Activated CD8-positive, alpha-beta memory T cell treated with anti-CD3 and anti-CD28 coated beads, Interleukin-2, amount 50 U/mL, for 24 hours (primary cell): ENCODE measurements at regions not wholly inside any gene's neighbourhood (a gene's known extent, or its start where the extent isn't known, plus 50 kb on each side); places are given as distances from the start of the nearest gene placed in this dataset.

Experiments
- DNase-seq: peaks from one replicate; pipeline ENCODE4 v3.0.0-alpha.2; 2020; ENCODE audit errors: extremely low read depth

DNA sequence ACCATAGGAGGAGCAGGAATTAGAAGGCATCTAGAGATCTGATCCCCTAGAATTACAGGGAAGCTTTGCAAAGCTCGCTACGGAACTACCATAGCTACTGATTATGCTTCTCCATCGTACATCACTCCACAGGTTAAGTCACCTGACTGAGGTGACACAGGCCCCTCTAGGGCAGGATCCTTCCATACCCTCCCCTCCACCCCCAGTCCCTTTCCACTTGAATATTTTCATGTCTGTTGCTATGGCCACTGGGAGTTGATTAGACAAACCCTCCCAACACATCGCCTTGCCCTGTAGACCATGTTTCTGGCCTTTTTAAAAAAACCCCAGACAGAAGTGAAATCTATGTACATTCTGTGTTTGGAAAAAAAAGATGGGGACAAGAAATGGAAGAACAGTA is 287.1 kb downstream of the SOX9 start:
- DNase-seq: no peak

DNA sequence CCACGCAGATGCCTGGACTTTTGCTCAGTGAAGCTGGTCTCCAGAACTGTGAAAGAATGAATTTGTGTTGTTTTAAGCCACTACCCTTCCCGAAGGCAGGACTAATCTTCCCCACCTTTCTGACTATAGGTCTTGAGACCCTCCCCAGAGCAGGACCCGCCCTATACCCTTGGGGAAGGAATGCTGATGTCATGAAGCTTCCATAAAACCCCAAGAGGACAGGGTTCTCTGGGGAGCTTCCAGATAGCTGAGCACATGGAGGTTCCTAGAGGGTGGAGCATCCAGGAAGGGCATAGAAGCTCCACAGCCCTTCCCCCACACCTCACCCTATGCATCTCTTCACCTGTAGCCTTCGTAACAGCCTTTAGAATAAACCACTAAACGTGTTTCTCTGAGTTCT is 287.8 kb downstream of the SOX9 start:
- no peak for DNase-seq

DNA sequence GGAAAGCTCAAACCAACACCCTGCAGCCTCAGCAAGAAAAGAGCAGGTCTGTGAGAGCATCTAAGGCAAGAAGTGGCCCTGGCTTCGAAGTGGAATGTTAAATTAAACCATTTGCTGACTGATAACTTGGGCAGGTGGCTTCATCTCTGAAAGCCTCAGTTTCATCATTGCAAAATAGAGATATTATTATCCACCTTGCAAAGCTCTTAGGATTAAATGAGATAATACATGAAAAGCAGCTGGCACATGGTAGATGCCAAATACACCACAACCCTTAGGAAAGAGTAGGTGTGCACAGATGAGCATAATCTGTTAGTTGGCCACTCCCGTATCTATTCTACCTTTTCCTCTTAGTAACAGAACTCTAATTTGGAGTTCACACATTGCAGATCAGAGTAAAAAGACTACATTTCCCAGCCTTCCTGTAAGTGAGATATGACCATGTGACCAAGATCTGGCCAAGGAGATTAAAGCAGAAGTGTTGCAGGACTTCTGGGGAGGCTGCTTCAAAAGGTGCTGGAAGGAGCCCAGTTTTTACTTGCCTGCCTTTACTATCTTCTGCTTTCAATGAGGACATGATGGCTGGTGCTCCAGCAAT is 288.7 kb downstream of the SOX9 start:
- DNase-seq: no peak

DNA sequence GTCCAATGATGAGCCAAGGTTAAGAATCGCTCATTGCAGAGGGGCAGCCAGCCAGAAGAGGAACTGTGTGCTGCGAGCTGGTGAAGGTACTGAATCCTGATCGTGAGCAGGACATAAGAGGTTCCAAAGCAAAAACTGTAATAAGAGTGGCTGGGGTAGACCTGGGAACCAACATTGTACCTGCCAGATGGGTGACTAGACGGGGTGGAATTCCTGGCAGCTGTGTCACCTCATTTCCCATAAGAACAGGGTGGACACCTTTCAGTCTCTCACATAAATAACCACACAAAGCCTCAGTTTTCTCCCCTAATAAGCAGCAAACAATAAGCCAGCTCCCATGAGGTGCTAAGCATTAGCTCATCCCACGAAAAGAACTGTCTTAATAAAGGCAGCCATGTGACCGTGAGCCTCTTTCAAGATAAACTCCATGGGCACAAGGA is 290.3 kb downstream of the SOX9 start:
- DNase-seq: no peak

DNA sequence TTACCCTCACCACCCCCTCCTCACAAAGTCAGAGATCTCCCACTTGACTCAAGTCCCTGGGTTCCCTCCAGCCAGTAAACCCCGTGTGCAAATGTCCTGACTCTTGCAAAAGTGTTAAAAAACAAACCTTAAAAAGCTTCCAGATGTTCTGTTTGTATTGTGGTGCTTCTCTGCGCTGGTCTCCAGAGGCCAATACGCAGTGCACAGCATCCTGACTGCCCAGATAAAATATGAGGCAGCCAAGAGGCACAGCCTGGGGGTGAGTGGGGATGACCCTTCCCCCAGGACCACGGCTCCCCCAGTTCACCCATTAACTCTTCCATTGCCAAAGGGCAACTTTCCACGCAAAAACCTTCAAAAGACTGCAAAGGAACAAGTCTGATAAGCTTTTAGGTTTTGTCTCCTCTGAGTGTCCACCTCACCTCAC is 291.8 kb downstream of the SOX9 start:
- DNase-seq: no peak

DNA sequence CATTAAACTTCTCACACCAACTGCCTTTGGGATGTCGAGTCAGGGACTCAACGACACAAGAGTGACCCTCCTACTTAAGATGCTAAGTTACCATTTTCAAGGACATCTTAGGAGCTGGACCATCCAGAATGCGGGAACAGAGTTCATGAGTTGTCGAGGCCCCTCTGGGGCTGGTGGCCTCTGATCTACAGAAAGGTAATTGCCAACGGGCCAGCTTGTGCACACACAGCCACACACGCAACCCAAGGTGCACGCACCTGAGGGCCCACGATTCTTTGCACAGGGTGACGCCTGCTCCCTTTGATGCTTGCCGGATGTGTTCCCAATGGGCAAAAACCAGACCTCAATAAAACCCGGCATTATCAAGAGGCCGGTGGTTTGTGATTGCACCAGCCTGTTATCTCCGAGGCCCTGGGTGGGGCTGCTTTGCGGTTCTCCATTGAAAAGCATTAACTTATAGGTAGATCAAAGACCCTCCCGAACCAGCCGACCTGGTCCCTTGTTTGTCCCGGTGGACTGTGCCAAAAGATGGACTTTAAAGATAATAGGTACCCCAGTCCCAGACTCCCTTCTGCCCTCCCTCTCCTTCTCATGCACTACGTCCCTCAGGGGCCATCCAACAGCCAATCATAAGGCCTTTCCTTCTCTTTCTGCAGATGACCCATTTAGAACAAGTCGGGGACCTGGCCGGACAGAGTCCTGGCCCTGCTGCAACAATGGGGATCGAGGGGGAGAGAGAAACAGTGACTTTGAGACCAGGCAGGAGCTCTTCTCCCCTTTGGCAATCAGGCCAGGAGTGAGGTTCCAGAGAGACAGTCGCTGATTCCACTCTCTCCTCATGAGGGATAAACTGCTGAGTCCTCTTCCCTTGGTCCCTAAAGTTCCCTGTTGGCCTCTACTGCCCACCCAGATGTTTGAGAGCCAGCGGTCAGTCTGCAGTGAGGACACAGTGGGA is 292.5 kb downstream of the SOX9 start:
- no peak for DNase-seq

DNA sequence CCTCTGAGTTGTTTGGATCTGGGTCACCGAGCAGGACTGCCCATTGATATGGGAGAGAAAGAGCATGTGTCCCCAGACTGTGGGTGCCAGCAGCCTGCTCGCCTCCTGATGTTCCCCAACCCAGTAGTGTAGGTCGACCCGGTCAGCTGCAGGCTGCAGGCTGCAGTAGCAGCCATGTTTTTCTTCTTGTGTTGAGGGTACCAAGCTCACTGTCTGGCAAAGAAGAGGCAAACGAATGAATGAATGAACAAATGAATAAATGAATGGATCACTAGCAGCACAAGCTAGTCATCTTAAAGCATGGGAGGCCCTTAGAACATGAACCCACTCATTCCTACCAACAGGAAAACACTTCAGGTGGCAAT is 293.2 kb downstream of the SOX9 start:
- DNase-seq: no peak

DNA sequence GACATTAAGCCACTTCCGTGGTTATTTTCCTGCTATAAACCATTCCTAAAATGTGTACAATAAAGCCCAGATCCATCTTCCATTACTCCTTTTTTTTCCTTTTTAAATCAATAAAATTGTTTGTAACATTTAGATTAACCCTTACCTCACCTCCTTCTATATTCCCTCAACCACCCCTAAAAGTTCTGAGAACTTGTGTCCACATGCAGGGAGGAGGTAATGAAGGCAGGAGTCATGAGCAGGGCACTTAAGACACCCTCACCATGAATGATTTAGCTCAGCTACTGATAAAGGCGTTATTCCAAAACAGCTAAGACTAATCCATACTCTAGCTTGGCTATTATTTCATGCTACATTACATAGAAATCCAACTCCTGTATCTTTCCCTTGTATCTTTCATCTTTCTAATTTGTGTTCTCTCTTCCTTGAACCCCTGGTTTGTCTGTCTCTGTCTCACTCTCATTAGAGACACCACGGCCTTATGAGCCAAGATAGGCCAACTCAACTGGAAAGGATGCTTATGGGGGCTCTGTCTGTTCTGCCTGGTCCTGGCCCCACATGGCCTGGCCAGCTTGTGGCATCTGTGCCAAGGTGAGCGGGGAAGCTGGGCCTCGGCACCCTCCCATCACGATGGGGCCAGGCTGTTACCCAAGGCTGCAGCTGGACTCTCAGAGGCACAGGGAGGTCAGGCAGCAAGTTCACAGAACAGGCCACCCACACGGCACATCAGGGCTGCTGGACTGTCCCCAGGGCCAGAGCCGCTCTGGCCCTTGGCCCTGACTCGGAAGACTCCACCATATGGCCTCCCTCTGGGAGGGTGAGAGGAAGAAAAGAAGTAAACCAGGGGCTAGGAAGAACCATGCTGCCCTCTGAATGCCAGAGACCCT is 294.4 kb downstream of the SOX9 start:
- no peak for DNase-seq

DNA sequence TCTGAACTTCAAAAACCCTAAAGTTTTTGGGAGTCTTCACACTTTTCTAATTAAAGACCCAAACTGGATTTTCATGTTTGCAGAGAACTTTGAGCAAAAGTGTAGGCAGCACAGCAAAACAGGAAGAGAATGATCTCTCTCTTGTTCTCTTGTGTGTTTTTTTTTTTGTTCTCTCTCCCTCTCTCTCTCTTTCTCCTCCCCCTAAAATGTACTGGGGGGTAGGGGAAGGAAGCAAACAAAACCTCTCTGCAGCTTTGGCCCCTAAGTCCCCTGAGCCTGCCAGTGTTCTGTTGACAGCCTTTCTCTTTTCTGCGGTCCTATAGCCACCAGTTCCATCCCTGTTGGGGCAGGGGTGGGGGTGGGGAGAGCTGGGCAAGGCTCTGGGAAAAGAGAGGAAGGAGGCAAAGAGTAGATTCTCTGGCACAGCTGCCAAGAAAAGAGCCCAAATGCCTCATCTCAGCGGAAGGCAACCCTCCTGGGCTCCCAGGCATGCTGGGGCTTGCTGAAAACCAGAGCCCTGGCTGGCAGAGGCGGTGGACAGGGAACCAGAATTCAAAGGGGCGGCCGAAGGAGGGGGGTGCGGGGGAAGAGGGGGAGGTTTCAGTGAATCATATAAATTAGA is 295.3 kb downstream of the SOX9 start:
- DNase-seq: no peak

DNA sequence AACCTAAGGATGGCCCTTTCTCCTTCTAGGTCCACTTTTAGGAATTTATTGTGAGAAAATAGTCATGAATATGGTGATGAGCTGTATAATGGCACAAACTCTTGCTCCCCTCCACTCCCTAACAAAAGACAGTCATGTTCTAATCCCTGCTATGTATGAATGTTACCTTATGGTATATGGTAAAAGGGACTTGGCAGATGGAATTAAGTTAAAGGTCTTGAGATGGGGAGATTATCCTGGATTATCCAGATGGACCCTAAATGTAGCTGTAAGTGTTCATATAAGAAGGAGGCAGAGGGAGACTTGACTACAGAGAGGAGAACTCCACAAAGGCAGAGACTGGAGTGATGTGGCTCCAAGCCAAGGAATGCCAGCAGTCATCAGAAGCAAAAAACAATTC is 296.1 kb downstream of the SOX9 start:
- no peak for DNase-seq

DNA sequence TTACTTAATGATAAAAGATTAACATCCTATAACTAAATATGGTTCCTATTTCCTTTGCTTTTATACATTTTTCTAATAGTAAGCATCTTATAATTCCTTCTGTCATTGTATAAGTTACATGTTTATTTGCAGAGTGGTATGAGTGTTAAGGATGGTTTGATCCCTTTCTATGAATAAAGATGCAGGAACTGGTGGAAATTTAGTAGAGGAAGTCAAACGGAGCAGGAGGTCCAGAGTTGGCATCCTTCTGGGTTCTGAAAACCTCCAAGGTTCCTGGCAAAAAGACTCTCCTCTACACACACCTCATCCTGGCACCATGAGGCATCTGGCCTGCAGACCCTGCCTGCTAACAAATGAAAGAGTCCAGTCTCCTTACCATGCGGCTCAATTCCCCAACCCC is 296.8 kb downstream of the SOX9 start:
- DNase-seq: no peak

DNA sequence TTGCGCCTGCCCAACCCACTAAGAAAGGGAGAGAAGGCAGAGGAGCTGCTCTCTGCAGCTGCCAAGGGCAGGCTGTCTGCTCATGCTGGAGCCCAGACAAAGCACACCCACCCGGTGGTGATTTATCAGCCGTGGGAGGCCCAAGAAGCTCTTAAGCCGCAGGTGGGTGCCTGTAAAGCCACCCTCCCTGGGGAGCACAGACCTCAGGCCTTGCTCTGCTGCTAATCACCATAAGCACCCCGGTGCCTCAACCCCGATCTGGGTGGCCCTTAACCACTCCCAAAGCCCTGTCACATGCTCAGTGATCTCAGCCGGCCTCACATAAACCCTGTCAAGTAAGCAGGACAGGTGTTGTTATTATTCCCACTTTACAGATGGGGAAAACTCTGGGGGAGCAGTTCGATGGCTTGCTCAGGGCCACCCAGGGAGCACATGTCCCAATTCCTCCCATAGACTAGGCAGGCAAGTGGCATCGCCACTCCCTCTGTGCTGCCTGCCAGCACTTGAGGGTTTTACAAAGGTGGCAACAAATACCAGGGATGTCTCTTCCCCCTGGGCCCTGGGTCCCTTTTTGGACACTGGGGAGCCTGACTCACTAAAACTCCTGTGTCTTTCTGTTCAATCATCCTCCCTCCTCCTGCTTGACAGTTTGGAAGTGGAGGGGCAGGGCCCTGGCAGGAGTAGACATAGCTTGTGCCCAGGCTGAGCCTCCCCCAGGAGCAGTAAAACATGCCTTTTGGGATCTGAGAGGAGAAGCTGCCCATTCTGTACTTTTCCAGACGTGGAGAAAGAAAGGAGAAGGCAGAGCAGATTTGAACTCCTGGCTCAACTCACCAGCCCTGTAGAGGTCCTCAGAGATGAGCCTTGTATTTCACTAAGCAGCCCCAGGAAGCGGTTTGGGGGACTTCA is 299.3 kb downstream of the SOX9 start:
- DNase-seq: no peak

DNA sequence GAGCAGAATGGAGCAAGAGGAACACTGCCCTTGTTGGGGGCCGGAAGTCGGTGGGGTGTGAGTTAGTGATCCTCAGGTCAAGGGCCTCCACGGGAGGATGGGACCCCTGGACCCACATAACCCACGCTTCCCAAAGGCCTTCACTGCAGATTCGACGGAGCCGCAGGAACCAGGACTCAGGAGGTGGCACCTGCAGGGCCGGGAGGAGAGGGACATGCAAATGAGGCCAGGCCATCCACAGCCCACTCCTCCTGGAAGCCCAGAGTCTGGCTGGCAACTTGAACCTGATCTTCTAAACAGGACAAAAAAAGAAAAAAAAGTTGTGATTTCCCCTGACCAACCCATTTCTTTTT is 299.9 kb downstream of the SOX9 start:
- no peak for DNase-seq

DNA sequence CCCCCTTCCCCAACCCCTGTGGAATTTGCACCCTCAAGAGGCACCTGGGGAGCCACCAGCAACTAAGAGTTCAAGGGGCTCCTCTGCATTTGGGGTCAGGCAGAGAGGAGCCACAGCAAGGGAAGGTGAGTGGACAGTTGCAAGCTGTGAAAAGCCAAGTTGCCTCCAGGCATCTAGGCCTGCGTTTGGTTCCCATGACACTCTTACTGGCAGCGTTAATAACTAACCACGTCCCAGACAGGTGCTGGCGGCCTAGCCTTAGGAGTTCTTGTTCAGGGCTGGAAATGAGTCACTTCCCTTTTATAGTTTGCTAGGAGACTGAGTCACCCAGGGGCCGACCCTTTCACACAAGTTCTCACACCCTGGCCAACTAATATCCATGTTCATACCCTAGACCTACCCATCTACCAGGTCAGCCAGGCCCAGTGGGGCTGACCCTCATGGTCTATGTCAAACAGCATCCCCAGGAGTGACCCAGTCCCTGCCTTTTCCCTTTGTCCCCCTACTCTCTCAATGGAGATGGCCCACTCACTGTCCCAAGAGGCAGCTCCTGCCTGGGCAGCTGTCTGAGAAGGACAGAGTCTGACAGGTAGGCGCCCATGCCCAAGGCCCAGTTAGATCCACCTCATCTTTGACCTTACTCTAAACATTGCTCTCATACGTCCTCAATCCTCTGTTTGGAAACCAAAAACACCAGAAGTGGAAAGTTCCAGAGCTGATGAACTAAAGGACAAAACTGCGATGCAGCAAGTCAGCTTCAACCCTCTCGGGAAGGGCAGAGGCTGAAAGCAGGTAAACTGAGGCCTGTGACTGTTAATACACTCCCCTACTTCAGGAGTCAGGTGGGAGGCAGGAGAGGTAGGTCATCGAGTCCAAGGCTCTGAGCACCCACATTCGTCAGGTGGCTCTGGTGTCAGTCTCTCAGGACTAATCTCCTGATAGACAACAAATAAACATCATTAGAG is 300.6 kb downstream of the SOX9 start:
- no peak for DNase-seq

DNA sequence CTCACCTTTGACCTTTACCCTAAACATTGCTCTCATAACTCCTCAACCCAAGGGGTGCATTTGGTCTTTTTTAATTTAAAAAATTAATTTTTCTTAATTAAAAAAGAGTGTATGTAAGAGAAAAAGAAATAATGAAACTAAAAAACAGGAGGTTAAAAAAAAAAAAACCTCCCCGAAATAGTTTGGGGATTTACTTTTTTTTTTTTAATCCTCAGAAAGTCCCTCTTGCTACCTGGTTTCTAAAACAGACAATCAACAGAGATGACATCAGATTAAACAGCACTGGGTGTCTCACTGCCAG is 301.3 kb downstream of the SOX9 start:
- no peak for DNase-seq

DNA sequence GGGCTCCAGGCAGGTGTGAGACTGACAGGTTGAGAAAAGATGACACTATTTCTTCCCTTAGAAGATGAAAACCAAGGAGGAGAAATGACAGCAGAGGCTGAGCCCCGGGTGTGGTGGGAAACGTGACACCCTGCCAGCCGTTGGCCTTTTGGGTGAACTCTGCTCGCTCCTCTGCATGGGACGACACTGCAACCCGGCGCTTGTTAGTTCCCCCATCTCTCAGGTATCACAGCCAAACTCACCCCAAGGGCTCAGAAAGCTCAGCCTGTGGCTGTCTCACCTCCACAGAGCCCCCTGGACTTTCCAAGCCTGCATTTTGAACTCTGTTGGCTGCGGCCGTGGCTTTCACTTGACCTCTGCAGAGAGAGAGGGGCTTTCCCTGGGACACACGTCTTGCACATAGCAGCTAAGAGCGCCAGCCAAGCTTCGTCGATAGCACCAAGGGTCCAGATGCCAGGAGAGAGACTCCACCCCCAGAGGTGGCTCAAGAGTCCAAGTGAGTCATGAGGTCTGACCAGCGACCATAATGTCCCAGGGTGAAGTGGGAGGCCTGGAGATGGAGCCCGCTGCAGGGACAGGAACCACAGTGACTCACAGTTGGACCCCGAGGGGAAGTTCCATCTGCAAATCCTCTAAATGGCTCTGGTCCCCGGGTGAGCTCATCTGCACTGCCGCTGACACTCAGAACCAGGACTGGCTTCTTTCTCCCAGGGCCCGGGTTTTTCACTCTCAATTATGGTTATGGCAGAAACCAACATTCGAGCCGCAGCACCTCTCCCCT is 301.9 kb downstream of the SOX9 start:
- no peak for DNase-seq

DNA sequence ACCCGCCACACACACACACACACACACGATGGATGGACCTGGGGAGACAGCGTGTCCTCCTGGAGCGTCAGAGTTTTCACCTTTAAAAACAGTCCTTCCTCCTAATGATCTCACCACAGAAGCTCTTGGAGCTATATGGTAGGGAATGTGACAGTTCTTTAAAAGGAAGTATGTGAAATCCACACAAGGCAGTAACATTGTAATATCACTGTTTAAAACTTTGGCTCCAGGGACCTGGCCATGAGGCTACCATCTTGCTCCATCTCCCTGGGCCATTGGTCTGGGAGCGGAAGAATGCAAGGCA is 302.4 kb downstream of the SOX9 start:
- no peak for DNase-seq

DNA sequence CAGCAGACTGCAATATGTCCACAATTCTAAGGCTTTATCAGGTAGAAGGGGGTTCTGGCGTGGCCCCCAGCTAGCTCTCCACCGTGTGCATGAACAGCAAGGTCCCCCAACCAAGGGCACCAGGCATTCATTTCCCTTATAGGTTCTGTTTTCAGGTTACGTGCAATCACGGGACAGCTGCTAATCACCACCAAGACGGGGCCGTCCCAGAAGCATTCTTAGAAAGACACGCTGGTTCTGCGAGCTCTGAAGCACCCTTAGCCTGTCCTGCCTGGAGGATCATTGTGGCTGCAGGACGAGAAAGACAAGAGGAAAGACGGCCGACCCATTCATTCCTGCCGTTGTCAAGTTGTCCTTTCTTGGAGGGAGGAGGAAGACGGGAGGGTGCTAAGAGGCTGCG is 302.9 kb downstream of the SOX9 start:
- no peak for DNase-seq

DNA sequence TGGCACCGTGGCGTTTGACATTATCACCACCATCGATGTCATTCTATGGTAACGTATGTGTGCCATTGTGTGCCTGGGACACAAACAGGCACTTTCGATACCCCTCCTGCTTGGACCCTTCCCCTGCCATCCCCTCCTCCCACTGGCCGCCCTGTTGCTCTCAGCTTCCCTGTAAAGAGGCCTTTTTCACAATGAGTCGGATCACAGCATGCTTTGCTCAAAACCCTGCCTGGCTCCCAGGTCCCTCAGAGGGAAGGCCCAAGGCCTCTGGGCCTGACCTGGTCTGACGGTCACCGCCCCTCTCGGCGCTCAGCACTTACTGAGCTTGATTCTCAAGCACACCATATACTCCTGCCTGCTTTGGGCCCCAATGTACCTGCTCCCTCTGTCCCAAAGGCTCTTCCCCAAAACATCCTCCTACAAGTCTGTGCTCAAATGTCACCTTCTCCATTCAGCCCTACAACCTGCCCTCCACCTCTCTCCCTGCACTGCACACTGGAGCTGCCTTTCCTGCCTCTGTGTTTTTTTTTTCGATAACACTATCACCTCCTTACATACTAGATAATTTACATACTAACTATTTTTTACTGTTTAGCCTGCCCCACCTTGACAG is 303.8 kb downstream of the SOX9 start:
- DNase-seq: no peak
